GM12878 (cell line): ENCODE measurements at regions not wholly inside any gene's neighbourhood (a gene's known extent, or its start where the extent isn't known, plus 50 kb on each side); places are given as distances from the start of the nearest gene placed in this dataset.

Experiments
- ATAC-seq: fragments of 200-7000 bp; cut with Tn5 transposase; 3 replicates; pipeline ENCODE4 v1.9.1; 2020; ENCODE audit warnings: mild to moderate bottlenecking, moderate library complexity
- BruUV-seq: library from RNA; stranded (reverse); fragments of 400-500 nt; replicated peaks from 2 replicates; lab custom pipeline; 2021; lab: Mats Ljungman, UMichigan
- CTCF ChIA-PET: fragments of 300-600 bp; sonication (Branson Sonifier 250); formaldehyde crosslinking; extraction: SDS; loops from one replicate; lab custom pipeline; 2021; ENCODE audit warnings: inconsistent platforms; lab: Yijun Ruan, JAX
- POLR2A ChIA-PET: fragments of 350-600 bp; formaldehyde crosslinking; extraction: SDS; loops from one replicate; lab custom pipeline; 2021; ENCODE audit warnings: inconsistent platforms; lab: Charles Lee
- RAD21 ChIA-PET: fragments of 300-600 bp; sonication (Branson Sonifier 250); formaldehyde crosslinking; loops from one replicate; lab custom pipeline; 2023; ENCODE audit warnings: antibody characterized with exemption; ENCODE audit not compliant: unreplicated experiment; lab: Charles Lee
- SMC1A ChIA-PET: fragments of 300-600 bp; sonication (Branson Sonifier 250); formaldehyde crosslinking; loops from one replicate; lab custom pipeline; 2023; ENCODE audit not compliant: unreplicated experiment, uncharacterized antibody; lab: Charles Lee
- DNase-seq: peaks from one replicate; pipeline ENCODE4 v3.0.0-alpha.2; 2011; ENCODE audit warnings: low read depth, low spot score
- FAIRE-seq: peaks from 3 replicates; lab custom pipeline; 2011; peaks lifted over from hg19 to GRCh38; lab: Jason Lieb, UNC
- H2AFZ ChIP-seq: 2 replicates; pipeline ENCODE4 v1.6.0; 2011; ENCODE audit warnings: low read depth, low read length, control low read depth; ENCODE audit not compliant: control insufficient read depth
- H3K27ac ChIP-seq: 2 replicates; pipeline ENCODE4 v1.5.1; 2011; ENCODE audit warnings: control low read depth; ENCODE audit not compliant: control insufficient read depth, insufficient read depth
- H3K27me3 ChIP-seq, 2 experiments: replicated peaks in 1 of 2; 2 replicates each; pipeline versions ENCODE4 v1.6.0 to v1.6.1; 2011; ENCODE audit warnings: low read length in 1 of 2; ENCODE audit not compliant: control insufficient read depth in 2 of 2, insufficient read depth in 2 of 2
- H3K36me3 ChIP-seq, 2 experiments: 2 replicates each; pipeline ENCODE4 v1.5.1; 2011; ENCODE audit warnings: low read length in 1 of 2; ENCODE audit not compliant: control insufficient read depth in 2 of 2, insufficient read depth in 2 of 2
- H3K4me1 ChIP-seq: 2 replicates; pipeline ENCODE4 v1.6.1; 2011; ENCODE audit warnings: mild to moderate bottlenecking, low read length, moderate library complexity, mixed read lengths; ENCODE audit not compliant: control insufficient read depth, insufficient read depth
- H3K4me2 ChIP-seq: 2 replicates; pipeline ENCODE4 v1.6.0; 2011; ENCODE audit warnings: control low read depth; ENCODE audit not compliant: control insufficient read depth, insufficient read depth
- H3K4me3 ChIP-seq: fragments of 200-600 bp; sonication (generic); 2 replicates; pipeline ENCODE4 v1.5.1; 2016
- H3K79me2 ChIP-seq: 2 replicates; pipeline ENCODE4 v1.6.0; 2011; ENCODE audit warnings: low read length; ENCODE audit not compliant: control insufficient read depth, insufficient read depth
- H3K9ac ChIP-seq: 2 replicates; pipeline ENCODE4 v1.8.0; 2011; ENCODE audit warnings: low read length, control low read depth, mixed read lengths; ENCODE audit not compliant: control insufficient read depth, insufficient read depth
- H3K9me3 ChIP-seq: replicated peaks from 3 replicates; pipeline ENCODE4 v1.5.1; 2011; ENCODE audit warnings: mild to moderate bottlenecking, low read length; ENCODE audit not compliant: control insufficient read depth, insufficient read depth
- H4K20me1 ChIP-seq: 2 replicates; pipeline ENCODE4 v1.6.0; 2011; ENCODE audit not compliant: control insufficient read depth, insufficient read depth
- LARP7 ChIP-seq: fragments of 450-650 bp; IDR thresholded peaks from 2 replicates; pipeline ENCODE4 v1.6.1; 2017; ENCODE audit warnings: mild to moderate bottlenecking
- RB1 ChIP-seq: fragments of 450-650 bp; formaldehyde crosslinking; IDR thresholded peaks from 2 replicates; pipeline ENCODE4 v1.6.1; 2017; ENCODE audit warnings: mild to moderate bottlenecking, borderline replicate concordance
- RFX5 ChIP-seq: IDR thresholded peaks from 2 replicates; pipeline ENCODE4 v1.6.1; 2011; ENCODE audit warnings: low read depth, low read length, improper control_type of control experiment
- SIN3A ChIP-seq: IDR thresholded peaks from 2 replicates; pipeline ENCODE4 v1.6.1; 2012; ENCODE audit warnings: low read depth, low read length, improper control_type of control experiment
- ZNF384 ChIP-seq: IDR thresholded peaks from 2 replicates; pipeline ENCODE4 v1.6.1; 2012; ENCODE audit warnings: low read depth, mild to moderate bottlenecking, low read length, improper control_type of control experiment, borderline replicate concordance
- WGBS: methylation state at CpG from one replicate; pipeline ENCODE4 v1.1.6; 2016; ENCODE audit warnings: low lambda C conversion rate; ENCODE audit not compliant: insufficient replicate concordance, insufficient coverage; ENCODE audit errors: missing lambda C conversion rate; 5-methylcytosine and 5-hydroxymethylcytosine counted together
- in situ Hi-C: fragments of 300-500 bp; cut with MboI; formaldehyde crosslinking; loops from 9 replicates; pipeline ENCODE4 v1.14.3; 2018; ENCODE audit warnings: mixed read lengths
- intact Hi-C: fragments of 100-400 bp; cut with micrococcal nuclease; formaldehyde crosslinking; loops from one replicate; pipeline ENCODE4 v1.14.2; 2022; ENCODE audit not compliant: unreplicated experiment

DNA sequence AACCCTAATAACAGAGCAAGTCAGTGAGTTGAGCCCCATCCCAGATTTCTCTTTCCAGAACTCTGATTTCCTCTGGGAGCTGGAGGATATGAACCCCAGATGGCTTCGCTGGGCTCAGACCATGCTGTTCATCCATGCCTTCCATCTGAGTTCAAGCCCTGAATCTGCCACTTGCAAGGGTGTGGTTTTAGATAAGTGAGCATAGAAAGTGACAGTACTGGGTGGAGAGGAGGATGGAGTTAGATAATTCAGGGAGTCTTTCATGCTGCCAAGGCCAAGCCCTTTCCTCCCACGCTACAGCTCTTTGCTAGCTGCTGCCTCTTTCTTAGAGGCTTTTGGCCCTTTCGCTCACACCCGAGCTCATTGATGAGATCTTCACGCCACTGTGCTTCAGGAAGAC lies 57.2 kb upstream of the MAFB start:
- Histone ChIP-seq H3K27ac (no peak overlapping the region), H3K9ac (no peak overlapping the region), H4K20me1 (no peaks in the 10 kb centered on the region), H2AFZ (no peak overlapping the region), H3K4me3 (no peak overlapping the region), H3K4me1 (no peaks in the 10 kb centered on the region), H3K36me3 (no peaks in the 10 kb centered on the region), H3K9me3 (no peaks in the 10 kb centered on the region), H3K27me3 (peaks cover 5 to 6% of the 10 kb centered on the region in 2 experiments; a peak in 2 of 4 replicates), H3K4me2 (no peak overlapping the region), H3K79me2 (no peaks in the 10 kb centered on the region)
- FAIRE-seq (no peak), DNase-seq (no peak), ATAC-seq (no peak)
- ChIA-PET SMC1A (interaction anchor here (0.6 kb wide), 1 partner anchor 111 kb away, joined by 3 read pairs; no protein-coding TSS in a partner anchor), CTCF (interaction anchor here (1.5 kb wide), 1 partner anchor 217 kb away, joined by 5 read pairs; no protein-coding TSS in a partner anchor), POLR2A (no interaction called here), RAD21 (no interaction called here)
- no TSS peak for BruUV-seq
- intact Hi-C loops, result no loop called here
- in situ Hi-C loops, result loop anchor here (25.0 kb wide), 1 partner anchor 341 kb away; no protein-coding TSS in a partner anchor
- WGBS, result 60% methylated on average over 5 of the region's 5 CpGs
- TF ChIP-seq ZNF384 (no peak), LARP7 (no peak), SIN3A (no peak), RB1 (no peak)

DNA sequence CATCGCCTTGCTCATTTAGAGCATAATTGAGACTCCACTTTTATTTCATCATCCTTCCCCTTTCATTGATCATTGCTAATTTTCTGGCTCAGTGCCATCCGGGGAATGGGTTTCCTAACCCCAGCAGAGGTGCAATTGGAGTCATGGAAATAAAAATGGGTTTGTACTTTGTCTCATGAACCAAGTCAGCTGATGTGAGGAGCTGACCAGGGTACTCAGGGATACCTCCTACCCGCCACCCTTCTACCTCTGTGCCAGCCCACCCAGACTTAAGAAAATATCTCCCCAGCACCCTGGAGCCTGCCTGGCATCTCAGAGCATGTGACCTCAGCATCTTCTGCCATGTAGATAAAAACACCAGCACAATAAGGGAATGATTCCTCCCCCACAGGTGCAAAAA lies 59.1 kb upstream of the MAFB start:
- SMC1A ChIA-PET, result no interaction called here
- H3K27me3 ChIP-seq, result peaks cover 4 to 6% of the 10 kb centered on the region in 2 experiments; a peak in 2 of 4 replicates
- no TSS peak for BruUV-seq
- no peak overlapping the region for H3K27ac ChIP-seq
- H3K36me3 ChIP-seq, result no peaks in the 10 kb centered on the region
- no peak overlapping the region for H3K9ac ChIP-seq
- H4K20me1 ChIP-seq, result no peaks in the 10 kb centered on the region
- no peak for FAIRE-seq
- no peak for DNase-seq
- no peak overlapping the region for H3K4me2 ChIP-seq
- H3K4me3 ChIP-seq, result no peak overlapping the region
- WGBS, result 21% methylated on average over 3 of the region's 3 CpGs
- RAD21 ChIA-PET, result no interaction called here
- no peak for TF ChIP-seq RFX5
- TF ChIP-seq, all 136 proteins: peak for 0
- Histone ChIP-seq H2AFZ (no peak overlapping the region), H3K4me1 (no peaks in the 10 kb centered on the region), H3K9me3 (no peaks in the 10 kb centered on the region), H3K79me2 (no peaks in the 10 kb centered on the region)
- CTCF ChIA-PET, result interaction anchor here (4.9 kb wide), 1 partner anchor 8 kb away, joined by 23 read pairs; no protein-coding TSS in a partner anchor
- POLR2A ChIA-PET, result no interaction called here
- intact Hi-C loops, result no loop called here
- no peak for ATAC-seq
- in situ Hi-C loops, result loop anchor here (25.0 kb wide), 1 partner anchor 339 kb away; no protein-coding TSS in a partner anchor
